ENCODE measurements at regions not wholly inside any gene's neighbourhood (a gene's known extent, or its start where the extent isn't known, plus 50 kb on each side); places are given as distances from the start of the nearest gene placed in this dataset.

- peaks cover 9% of the 10 kb centered on the region for H3K4me1 ChIP-seq (ENCODE audit: insufficient read depth, poor library complexity, severe bottlenecking)
- H3K4me3 ChIP-seq (ENCODE audit: severe bottlenecking), result no peak overlapping the region
- no peak overlapping the region for H3K27ac ChIP-seq (ENCODE audit: poor library complexity, severe bottlenecking)
- H3K9me3 ChIP-seq (ENCODE audit: severe bottlenecking), result no peaks in the 10 kb centered on the region
- ATAC-seq (ENCODE audit: low read depth) (no peak), DNase-seq (ENCODE audit: low spot score) (no peak)
- no peak for TF ChIP-seq CTCF (IDR thresholded peaks at IDR 0.05; ENCODE audit: poor library complexity, severe bottlenecking)
- H3K27me3 ChIP-seq (ENCODE audit: insufficient read depth, poor library complexity, severe bottlenecking), result no peaks in the 10 kb centered on the region
- no peaks in the 10 kb centered on the region for H3K36me3 ChIP-seq (ENCODE audit: low read depth)
Observed at GRCh38 chr2:195542067-195542466, 115.0 kb upstream of the SLC39A10 start.

- TF ChIP-seq CTCF (IDR thresholded peaks at IDR 0.05; ENCODE audit: poor library complexity, severe bottlenecking), result no peak
- Histone ChIP-seq H3K27me3 (ENCODE audit: insufficient read depth, poor library complexity, severe bottlenecking) (no peaks in the 10 kb centered on the region), H3K4me1 (ENCODE audit: insufficient read depth, poor library complexity, severe bottlenecking) (peaks cover 4% of the 10 kb centered on the region), H3K27ac (ENCODE audit: poor library complexity, severe bottlenecking) (no peak overlapping the region), H3K9me3 (ENCODE audit: severe bottlenecking) (no peaks in the 10 kb centered on the region), H3K36me3 (ENCODE audit: low read depth) (no peaks in the 10 kb centered on the region), H3K4me3 (ENCODE audit: severe bottlenecking) (no peak overlapping the region)
- no peak for ATAC-seq (ENCODE audit: low read depth)
- no peak for DNase-seq (ENCODE audit: low spot score)
Observed at GRCh38 chr2:195538937-195539336, 118.1 kb upstream of the SLC39A10 start.

GRCh38 chr2:195537811-195538210 is 119.2 kb upstream of the SLC39A10 start:
- peaks cover 9% of the 10 kb centered on the region for H3K4me1 ChIP-seq (ENCODE audit: insufficient read depth, poor library complexity, severe bottlenecking)
- DNase-seq (ENCODE audit: low spot score) (no peak), ATAC-seq (ENCODE audit: low read depth) (no peak)
- no peaks in the 10 kb centered on the region for H3K36me3 ChIP-seq (ENCODE audit: low read depth)
- no peaks in the 10 kb centered on the region for H3K27me3 ChIP-seq (ENCODE audit: insufficient read depth, poor library complexity, severe bottlenecking)
- no peaks in the 10 kb centered on the region for H3K9me3 ChIP-seq (ENCODE audit: severe bottlenecking)
- no peak overlapping the region for H3K4me3 ChIP-seq (ENCODE audit: severe bottlenecking)
- no peak for TF ChIP-seq CTCF (IDR thresholded peaks at IDR 0.05; ENCODE audit: poor library complexity, severe bottlenecking)
- H3K27ac ChIP-seq (ENCODE audit: poor library complexity, severe bottlenecking), result no peak overlapping the region

GRCh38 chr2:195536906-195537305 is 120.1 kb upstream of the SLC39A10 start:
- H3K36me3 ChIP-seq (ENCODE audit: low read depth), result no peaks in the 10 kb centered on the region
- no peak overlapping the region for H3K4me3 ChIP-seq (ENCODE audit: severe bottlenecking)
- H3K27ac ChIP-seq (ENCODE audit: poor library complexity, severe bottlenecking), result no peak overlapping the region
- peaks cover 9% of the 10 kb centered on the region for H3K4me1 ChIP-seq (ENCODE audit: insufficient read depth, poor library complexity, severe bottlenecking)
- no peaks in the 10 kb centered on the region for H3K9me3 ChIP-seq (ENCODE audit: severe bottlenecking)
- no peak for DNase-seq (ENCODE audit: low spot score)
- no peak for TF ChIP-seq CTCF (IDR thresholded peaks at IDR 0.05; ENCODE audit: poor library complexity, severe bottlenecking)
- ATAC-seq (ENCODE audit: low read depth), result no peak
- no peaks in the 10 kb centered on the region for H3K27me3 ChIP-seq (ENCODE audit: insufficient read depth, poor library complexity, severe bottlenecking)

- no peaks in the 10 kb centered on the region for H3K9me3 ChIP-seq (ENCODE audit: severe bottlenecking)
- peaks cover 9% of the 10 kb centered on the region for H3K4me1 ChIP-seq (ENCODE audit: insufficient read depth, poor library complexity, severe bottlenecking)
- no peak for ATAC-seq (ENCODE audit: low read depth)
- no peak for TF ChIP-seq CTCF (IDR thresholded peaks at IDR 0.05; ENCODE audit: poor library complexity, severe bottlenecking)
- DNase-seq (ENCODE audit: low spot score), result no peak
- no peak overlapping the region for H3K27ac ChIP-seq (ENCODE audit: poor library complexity, severe bottlenecking)
- H3K36me3 ChIP-seq (ENCODE audit: low read depth), result no peaks in the 10 kb centered on the region
- H3K27me3 ChIP-seq (ENCODE audit: insufficient read depth, poor library complexity, severe bottlenecking), result no peaks in the 10 kb centered on the region
- H3K4me3 ChIP-seq (ENCODE audit: severe bottlenecking), result no peak overlapping the region
Observed at GRCh38 chr2:195535911-195536522, 121.0 kb upstream of the SLC39A10 start.
